Lower lobe of right lung (tissue), 2 donors: ENCODE measurements at regions not wholly inside any gene's neighbourhood (a gene's known extent, or its start where the extent isn't known, plus 50 kb on each side); places are given as distances from the start of the nearest gene placed in this dataset.

Experiments used
- ATAC-seq, 2 donors: fragments of 200-7000 bp; cut with Tn5 transposase; one replicate each; pipeline ENCODE4 v1.9.1; 2020 to 2022; ENCODE audit warnings: mild to moderate bottlenecking in 2 of 2, moderate library complexity in 2 of 2
- DNase-seq: peaks from one replicate; pipeline ENCODE4 v3.0.0-alpha.2; 2020
- H3K27ac ChIP-seq: fragments of 200-600 bp; one replicate; pipeline ENCODE4 v1.8.0; 2022
- H3K27me3 ChIP-seq: fragments of 200-600 bp; one replicate; pipeline ENCODE4 v1.8.0; 2022; ENCODE audit warnings: low read depth
- H3K36me3 ChIP-seq: fragments of 200-600 bp; one replicate; pipeline ENCODE4 v1.8.0; 2022; ENCODE audit warnings: mild to moderate bottlenecking
- H3K4me1 ChIP-seq: fragments of 200-600 bp; one replicate; pipeline ENCODE4 v1.8.0; 2022
- H3K4me3 ChIP-seq: fragments of 200-600 bp; one replicate; pipeline ENCODE4 v1.8.0; 2022; ENCODE audit warnings: mild to moderate bottlenecking
- H3K9me3 ChIP-seq: fragments of 200-600 bp; one replicate; pipeline ENCODE4 v1.8.0; 2022
- CTCF ChIP-seq: fragments of 200-600 bp; IDR thresholded peaks from one replicate; pipeline ENCODE4 v1.8.0; 2022; ENCODE audit warnings: antibody characterized with exemption, mild to moderate bottlenecking
- intact Hi-C: fragments of 100-400 bp; cut with DNase I; formaldehyde crosslinking; loops from one replicate; pipeline ENCODE4 v1.11.0; 2022
- donor health status: DM: no; HTN: yes; CAD: no; lungs with severe emphysema.

GRCh38 chrX:137646472-137646871, 80.5 kb downstream of the ZIC3 start:
- no peaks in the 10 kb centered on the region for H3K9me3 ChIP-seq
- intact Hi-C loops: no loop called here
- H3K4me1 ChIP-seq: no peaks in the 10 kb centered on the region
- no peaks in the 10 kb centered on the region for H3K36me3 ChIP-seq
- DNase-seq (no peak), ATAC-seq (no peak)
- H3K27me3 ChIP-seq: no peaks in the 10 kb centered on the region
- H3K27ac ChIP-seq: no peak overlapping the region
- no peak for TF ChIP-seq CTCF
- H3K4me3 ChIP-seq: no peak overlapping the region

- Histone ChIP-seq H3K36me3 (no peaks in the 10 kb centered on the region), H3K9me3 (no peaks in the 10 kb centered on the region), H3K27me3 (no peaks in the 10 kb centered on the region), H3K27ac (no peak overlapping the region), H3K4me3 (no peak overlapping the region), H3K4me1 (no peaks in the 10 kb centered on the region)
- no peak for ATAC-seq
- intact Hi-C loops: no loop called here
- DNase-seq: no peak
- TF ChIP-seq CTCF: no peak
Observed at GRCh38 chrX:137651647-137652046, 85.7 kb downstream of the ZIC3 start.

- Histone ChIP-seq H3K4me3 (no peak overlapping the region), H3K27me3 (no peaks in the 10 kb centered on the region), H3K9me3 (no peaks in the 10 kb centered on the region), H3K4me1 (no peaks in the 10 kb centered on the region), H3K36me3 (no peaks in the 10 kb centered on the region), H3K27ac (no peak overlapping the region)
- intact Hi-C loops: no loop called here
- no peak for TF ChIP-seq CTCF
- ATAC-seq (no peak), DNase-seq (no peak)
Observed at GRCh38 chrX:137652086-137652485, 86.2 kb downstream of the ZIC3 start.

- Histone ChIP-seq H3K4me3 (no peak overlapping the region), H3K4me1 (no peaks in the 10 kb centered on the region), H3K9me3 (no peaks in the 10 kb centered on the region), H3K27ac (no peak overlapping the region), H3K27me3 (no peaks in the 10 kb centered on the region), H3K36me3 (no peaks in the 10 kb centered on the region)
- ATAC-seq: no peak
- DNase-seq: no peak
- intact Hi-C loops: no loop called here
- TF ChIP-seq CTCF: no peak
Observed at GRCh38 chrX:137654481-137654880, 88.6 kb downstream of the ZIC3 start.

- Histone ChIP-seq H3K27ac (no peak overlapping the region), H3K36me3 (no peaks in the 10 kb centered on the region), H3K27me3 (no peaks in the 10 kb centered on the region), H3K9me3 (no peaks in the 10 kb centered on the region), H3K4me1 (no peaks in the 10 kb centered on the region), H3K4me3 (no peak overlapping the region)
- no peak for TF ChIP-seq CTCF
- ATAC-seq (no peak), DNase-seq (no peak)
- intact Hi-C loops: no loop called here
Observed at GRCh38 chrX:137667776-137668175, 101.8 kb downstream of the ZIC3 start.

- intact Hi-C loops: no loop called here
- no peak for ATAC-seq
- TF ChIP-seq CTCF: no peak
- Histone ChIP-seq H3K4me3 (no peak overlapping the region), H3K27ac (no peak overlapping the region), H3K36me3 (no peaks in the 10 kb centered on the region), H3K27me3 (no peaks in the 10 kb centered on the region), H3K4me1 (no peaks in the 10 kb centered on the region), H3K9me3 (no peaks in the 10 kb centered on the region)
- no peak for DNase-seq
Observed at GRCh38 chrX:137684591-137684990, 118.7 kb downstream of the ZIC3 start.
